C4-2B (cell line): ENCODE measurements at regions not wholly inside any gene's neighbourhood (a gene's known extent, or its start where the extent isn't known, plus 50 kb on each side); places are given as distances from the start of the nearest gene placed in this dataset.

ENCODE experiments used
- ZFX ChIP-seq: fragments of 450-650 bp; IDR thresholded peaks from 2 replicates; pipeline ENCODE4 v1.6.1; 2017
- TF ChIP-seq, protein P1 (sequence below): fragments of 450-650 bp; conservative IDR thresholded peaks from 2 replicates; pipeline ENCODE4 v1.5.1; 2017; ENCODE audit warnings: mild to moderate bottlenecking

DNA sequence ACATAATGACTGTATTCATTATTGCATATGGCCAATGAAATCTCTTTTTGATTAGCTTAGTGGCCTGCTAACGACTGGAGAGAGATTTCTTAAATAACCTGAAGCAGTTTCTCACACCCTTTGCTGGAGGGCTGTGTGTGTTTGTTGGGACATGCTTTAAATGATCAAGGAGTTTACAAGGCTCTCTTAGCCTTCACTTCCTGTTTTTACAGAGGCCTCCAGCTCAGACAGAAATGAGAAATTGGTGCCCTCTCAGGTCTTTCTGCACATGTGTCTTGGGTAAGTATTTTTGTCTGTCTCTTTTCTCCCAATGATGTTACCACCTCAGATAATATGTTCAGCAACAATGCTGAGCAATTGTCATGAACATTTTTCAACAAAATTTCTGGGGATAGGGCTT, 884.4 kb upstream of the CNTN5 start:
- TF ChIP-seq, protein P1, sequence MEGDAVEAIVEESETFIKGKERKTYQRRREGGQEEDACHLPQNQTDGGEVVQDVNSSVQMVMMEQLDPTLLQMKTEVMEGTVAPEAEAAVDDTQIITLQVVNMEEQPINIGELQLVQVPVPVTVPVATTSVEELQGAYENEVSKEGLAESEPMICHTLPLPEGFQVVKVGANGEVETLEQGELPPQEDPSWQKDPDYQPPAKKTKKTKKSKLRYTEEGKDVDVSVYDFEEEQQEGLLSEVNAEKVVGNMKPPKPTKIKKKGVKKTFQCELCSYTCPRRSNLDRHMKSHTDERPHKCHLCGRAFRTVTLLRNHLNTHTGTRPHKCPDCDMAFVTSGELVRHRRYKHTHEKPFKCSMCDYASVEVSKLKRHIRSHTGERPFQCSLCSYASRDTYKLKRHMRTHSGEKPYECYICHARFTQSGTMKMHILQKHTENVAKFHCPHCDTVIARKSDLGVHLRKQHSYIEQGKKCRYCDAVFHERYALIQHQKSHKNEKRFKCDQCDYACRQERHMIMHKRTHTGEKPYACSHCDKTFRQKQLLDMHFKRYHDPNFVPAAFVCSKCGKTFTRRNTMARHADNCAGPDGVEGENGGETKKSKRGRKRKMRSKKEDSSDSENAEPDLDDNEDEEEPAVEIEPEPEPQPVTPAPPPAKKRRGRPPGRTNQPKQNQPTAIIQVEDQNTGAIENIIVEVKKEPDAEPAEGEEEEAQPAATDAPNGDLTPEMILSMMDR = no peak
- no peak for TF ChIP-seq ZFX
